ENCODE measurements at regions not wholly inside any gene's neighbourhood (a gene's known extent, or its start where the extent isn't known, plus 50 kb on each side); places are given as distances from the start of the nearest gene placed in this dataset.
"Not testable (repeated sequence)": the region's sequence is repeated elsewhere in the genome, so short reads cannot be mapped to it uniquely, and the experiment has no call there.

GRCh38 chr1:31510853-31511789, 65.2 kb upstream of the TINAGL1 start:
- no peak for DNase-seq (ENCODE audit: low read depth in 2 of 2)

DNA sequence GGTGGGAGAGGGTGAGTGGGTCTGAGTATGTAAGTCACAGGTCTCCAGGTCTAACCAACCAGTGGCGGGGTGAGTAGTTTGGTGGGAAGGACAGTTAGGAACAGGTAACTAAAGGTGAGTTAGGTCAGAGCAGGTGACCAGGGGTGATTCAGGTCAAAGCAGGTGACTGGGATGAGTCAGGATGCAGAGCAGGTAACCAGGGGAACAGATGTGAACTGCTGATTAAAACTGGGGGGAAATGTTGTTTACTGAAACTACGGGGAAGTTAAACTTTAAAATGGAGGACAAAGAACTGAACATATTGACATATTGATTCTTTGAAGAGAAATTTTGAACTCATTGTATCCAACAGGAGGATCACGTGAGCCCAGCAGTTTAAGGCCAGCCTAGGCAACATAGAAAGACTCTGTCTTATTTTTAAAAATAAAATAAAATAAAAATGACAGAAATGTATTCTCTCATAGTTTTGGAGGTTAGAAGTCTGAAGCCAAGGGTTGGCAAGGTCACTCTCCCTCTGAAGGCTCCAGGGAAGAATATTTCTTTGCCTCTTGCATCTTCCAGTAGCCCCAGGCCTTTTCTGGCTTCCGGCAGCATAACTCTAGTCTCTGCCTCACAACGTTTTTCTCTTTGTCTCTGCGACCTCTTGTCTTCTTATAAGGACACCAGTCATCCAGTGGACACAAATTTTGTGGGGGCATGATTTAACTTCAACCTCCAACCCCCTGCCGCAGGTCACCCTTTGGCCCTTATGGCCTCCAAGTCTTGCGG, 64.3 kb upstream of the TINAGL1 start:
- no peak for DNase-seq (ENCODE audit: low read depth in 2 of 2)

GRCh38 chr1:31514117-31514516, 62.2 kb upstream of the TINAGL1 start:
- no peak for DNase-seq (ENCODE audit: low read depth in 2 of 2)

GRCh38 chr1:31515056-31515775, 61.1 kb upstream of the TINAGL1 start:
- no peak for DNase-seq (ENCODE audit: low read depth in 2 of 2)

GRCh38 chr1:31515936-31516335, 60.4 kb upstream of the TINAGL1 start:
- no peak for DNase-seq (ENCODE audit: low read depth in 2 of 2)

DNA sequence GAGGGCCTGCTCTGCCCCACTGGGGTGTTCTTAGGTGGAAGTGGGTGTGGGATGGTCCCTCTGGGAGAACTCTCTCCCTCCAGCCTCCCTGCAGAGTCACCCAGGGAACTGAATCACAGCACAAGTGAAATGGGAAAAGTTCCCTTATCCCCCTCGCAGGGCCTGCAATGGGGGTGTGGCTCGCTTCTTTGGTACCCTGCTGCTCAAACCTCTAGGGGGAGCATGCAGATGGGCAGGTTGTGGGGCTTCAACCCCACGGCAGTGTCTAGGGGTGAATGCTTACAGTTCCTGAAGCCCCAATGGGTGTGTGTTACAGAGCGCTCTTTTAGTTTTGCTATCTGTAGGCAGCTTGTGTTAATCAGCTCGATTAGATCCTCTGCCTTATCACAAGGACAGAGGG, 59.0 kb upstream of the TINAGL1 start:
- no peak for DNase-seq (ENCODE audit: low read depth in 2 of 2)

- not testable (repeated sequence) for DNase-seq (ENCODE audit: low read depth in 2 of 2)
These were observed 58.3 kb upstream of the TINAGL1 start for GRCh38 chr1:31517986-31518385.

DNA sequence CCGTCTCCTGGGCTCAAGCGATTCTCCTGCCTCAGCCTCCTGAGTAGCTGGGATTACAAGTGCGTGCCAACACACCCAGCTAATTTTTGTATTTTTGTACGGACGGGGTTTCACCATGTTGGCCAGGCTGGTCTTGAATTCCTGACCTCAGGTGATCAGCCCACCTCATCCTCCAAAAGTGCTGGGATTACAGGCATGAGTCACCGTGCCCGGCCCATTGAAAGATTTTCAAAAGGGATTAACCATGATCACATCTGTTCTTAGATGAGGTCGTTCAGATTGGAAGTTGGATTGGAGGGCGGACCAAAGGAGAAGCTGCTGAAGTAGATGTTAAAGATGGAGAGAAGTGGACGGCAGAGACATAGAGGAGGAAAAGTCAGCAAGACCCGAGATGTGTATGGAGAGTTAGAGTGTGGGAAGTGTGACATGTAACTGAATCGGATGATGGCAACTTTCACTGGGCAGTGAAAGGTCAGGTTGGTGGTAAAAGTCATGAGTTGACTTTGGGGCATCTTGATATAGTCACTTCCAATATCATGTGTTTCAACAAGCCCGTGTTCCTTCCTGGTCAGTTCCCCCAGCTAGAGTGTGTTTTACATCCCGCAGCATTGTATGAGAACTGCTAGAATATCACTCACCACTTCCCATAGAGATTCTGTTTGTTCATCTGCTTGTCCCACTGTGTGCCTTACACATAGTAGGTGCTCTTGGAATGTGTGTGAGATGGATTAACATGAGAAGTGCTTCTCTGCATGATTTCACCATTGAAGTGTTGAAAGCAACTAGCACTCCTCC, 54.4 kb upstream of the TINAGL1 start:
- DNase-seq (ENCODE audit: low read depth in 2 of 2) = no peak

GRCh38 chr1:31522556-31522845, 53.8 kb upstream of the TINAGL1 start:
- no peak for DNase-seq (ENCODE audit: low read depth in 2 of 2)

DNA sequence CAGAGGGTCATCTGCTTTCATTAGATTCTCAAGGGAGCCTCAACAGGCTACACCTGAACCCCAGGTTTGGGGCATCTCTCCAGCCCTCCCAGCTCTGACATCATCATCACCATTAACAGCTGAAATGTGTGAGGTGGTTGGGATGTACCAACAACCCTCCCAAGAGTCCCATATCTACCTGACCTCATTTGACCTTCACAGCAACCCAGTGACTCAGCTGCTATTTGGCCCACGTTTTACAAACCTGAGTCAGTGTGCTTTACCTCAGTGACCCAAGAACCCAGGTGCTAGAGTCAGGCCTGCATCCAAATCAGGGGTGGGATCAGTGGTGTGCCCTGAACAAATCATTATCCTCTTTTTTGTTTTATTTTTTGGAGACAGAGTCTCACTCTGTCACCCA, 53.3 kb upstream of the TINAGL1 start:
- no peak for DNase-seq (ENCODE audit: low read depth in 2 of 2)

DNA sequence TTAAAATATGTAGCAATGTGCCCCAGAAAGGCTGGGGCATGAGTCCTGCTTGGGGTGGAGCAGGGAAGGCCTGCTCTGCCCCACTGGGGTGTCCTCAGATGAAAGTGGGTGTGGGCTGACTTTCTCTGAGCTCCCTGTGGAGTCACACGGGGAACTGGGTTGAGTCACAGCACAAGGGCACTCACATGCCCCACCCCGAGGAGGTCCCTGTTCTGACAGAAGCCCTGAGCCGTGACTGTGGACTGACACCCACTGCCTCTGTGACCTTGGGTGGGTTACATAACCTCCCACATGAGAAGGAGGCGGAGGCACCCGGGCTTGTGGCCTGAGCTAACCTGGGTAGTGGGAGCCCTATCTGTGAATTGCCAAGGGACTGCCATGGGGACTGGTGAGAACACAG, 52.5 kb upstream of the TINAGL1 start:
- no peak for DNase-seq (ENCODE audit: low read depth in 2 of 2)

GRCh38 chr1:31524186-31524901, 52.0 kb upstream of the TINAGL1 start:
- no peak for DNase-seq (ENCODE audit: low read depth in 2 of 2)

Measured in stimulated activated CD4-positive, alpha-beta T cell treated with anti-CD3 and anti-CD28 coated beads, Interleukin-12 subunit alpha, Interleukin-12 subunit beta, amount 100 ng/mL, for 24 hours (primary cell).